Tibial nerve (tissue), 4 donors: ENCODE measurements at regions not wholly inside any gene's neighbourhood (a gene's known extent, or its start where the extent isn't known, plus 50 kb on each side); places are given as distances from the start of the nearest gene placed in this dataset.

ENCODE experiments used
- EP300 ChIP-seq, 2 donors: sonication (generic); formaldehyde crosslinking; IDR thresholded peaks; one replicate each; pipeline ENCODE4 v1.6.1; 2017; ENCODE audit warnings: antibody characterized with exemption in 2 of 2, mild to moderate bottlenecking in 1 of 2
- POLR2A ChIP-seq, 2 donors: fragments of 450-650 bp; IDR thresholded peaks; one replicate each; pipeline ENCODE4 v1.6.1; 2017; ENCODE audit warnings: antibody characterized with exemption in 2 of 2, mild to moderate bottlenecking in 2 of 2, moderate library complexity in 2 of 2
- TF ChIP-seq, protein P1 (sequence below), 5 experiments: fragments of 200-600 bp in 3 of 5; fragments of 450-650 bp in 2 of 5; sonication (generic) in 3 of 5; IDR thresholded peaks; one replicate each; pipeline ENCODE4 v1.5.1; 2016 to 2019; ENCODE audit warnings: antibody characterized with exemption in 5 of 5, mild to moderate bottlenecking in 3 of 5, moderate library complexity in 2 of 5

DNA sequence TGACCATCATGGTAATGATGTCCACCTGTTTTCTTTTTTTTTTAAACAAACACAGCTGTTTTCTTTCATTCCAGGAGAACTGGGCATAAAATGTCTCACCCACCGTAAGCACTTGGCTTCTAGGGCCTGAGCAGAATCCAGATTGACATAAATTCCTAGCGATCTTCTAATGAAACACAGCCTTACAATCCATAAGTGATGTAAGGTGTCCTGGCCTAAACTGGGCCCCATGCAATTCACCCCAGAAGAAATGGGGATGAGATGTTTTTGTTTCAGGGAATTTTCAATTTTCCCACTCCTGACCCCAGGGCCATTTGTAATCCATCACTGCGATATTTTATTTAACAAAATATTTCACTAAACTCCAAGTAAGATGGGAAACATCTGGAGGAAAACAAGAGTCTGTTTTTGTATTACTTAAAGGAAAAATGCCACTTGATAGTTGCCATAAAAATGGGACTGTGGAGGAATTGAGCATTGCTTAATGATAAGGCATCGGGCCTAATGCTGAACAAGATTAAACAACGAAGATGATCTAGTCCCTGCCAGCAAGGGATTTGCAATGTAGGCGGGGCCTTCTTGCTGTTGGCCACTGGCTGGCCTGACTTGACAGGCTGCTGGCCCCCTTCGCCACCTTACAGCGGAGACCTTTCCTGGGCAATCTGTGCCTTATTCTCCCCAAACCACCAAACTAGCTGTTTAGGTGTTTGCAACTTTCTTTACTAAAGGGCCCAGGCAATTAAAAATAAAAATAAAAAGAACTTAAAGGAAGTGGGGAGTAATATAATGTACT lies 183.7 kb downstream of the CD109 start:
- TF ChIP-seq, protein P1, sequence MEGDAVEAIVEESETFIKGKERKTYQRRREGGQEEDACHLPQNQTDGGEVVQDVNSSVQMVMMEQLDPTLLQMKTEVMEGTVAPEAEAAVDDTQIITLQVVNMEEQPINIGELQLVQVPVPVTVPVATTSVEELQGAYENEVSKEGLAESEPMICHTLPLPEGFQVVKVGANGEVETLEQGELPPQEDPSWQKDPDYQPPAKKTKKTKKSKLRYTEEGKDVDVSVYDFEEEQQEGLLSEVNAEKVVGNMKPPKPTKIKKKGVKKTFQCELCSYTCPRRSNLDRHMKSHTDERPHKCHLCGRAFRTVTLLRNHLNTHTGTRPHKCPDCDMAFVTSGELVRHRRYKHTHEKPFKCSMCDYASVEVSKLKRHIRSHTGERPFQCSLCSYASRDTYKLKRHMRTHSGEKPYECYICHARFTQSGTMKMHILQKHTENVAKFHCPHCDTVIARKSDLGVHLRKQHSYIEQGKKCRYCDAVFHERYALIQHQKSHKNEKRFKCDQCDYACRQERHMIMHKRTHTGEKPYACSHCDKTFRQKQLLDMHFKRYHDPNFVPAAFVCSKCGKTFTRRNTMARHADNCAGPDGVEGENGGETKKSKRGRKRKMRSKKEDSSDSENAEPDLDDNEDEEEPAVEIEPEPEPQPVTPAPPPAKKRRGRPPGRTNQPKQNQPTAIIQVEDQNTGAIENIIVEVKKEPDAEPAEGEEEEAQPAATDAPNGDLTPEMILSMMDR (IDR thresholded peaks at IDR 0.05) = no peak
- TF ChIP-seq POLR2A (IDR thresholded peaks at IDR 0.05) (no peak), EP300 (IDR thresholded peaks at IDR 0.05) (no peak)
